SU-DHL-6 (cell line): ENCODE measurements at regions not wholly inside any gene's neighbourhood (a gene's known extent, or its start where the extent isn't known, plus 50 kb on each side); places are given as distances from the start of the nearest gene placed in this dataset.

ENCODE experiments used
- CTCF ChIP-seq: fragments of 200-600 bp; sonication (generic); IDR thresholded peaks from one replicate; pipeline ENCODE4 v1.5.1; 2017; ENCODE audit warnings: antibody characterized with exemption, mild to moderate bottlenecking, low read length, moderate library complexity; ENCODE audit not compliant: insufficient read depth, poor library complexity, severe bottlenecking
- EZH2phosphoT487 ChIP-seq: fragments of 200-600 bp; sonication (generic), shearing (Covaris generic); conservative IDR thresholded peaks from 2 replicates; pipeline ENCODE4 v1.6.1; 2018; ENCODE audit warnings: mild to moderate bottlenecking, antibody characterized with exemption, low read length, moderate library complexity, mixed read lengths

- TF ChIP-seq CTCF (no peak), EZH2phosphoT487 (no peak)
Measured at GRCh38 chr5:85143138-85143537, 758.5 kb upstream of the EDIL3 start.
